ENCODE measurements at regions not wholly inside any gene's neighbourhood (a gene's known extent, or its start where the extent isn't known, plus 50 kb on each side); places are given as distances from the start of the nearest gene placed in this dataset.
A peak's percentile ranks its signal among the peaks of the same experiment; 100 is the strongest.

GRCh38 chr21:38156200-38156599 lies 100.6 kb upstream of the KCNJ15 start:
- DNase-seq (ENCODE audit: low spot score): no peak

- peak; percentile 73 for DNase-seq (ENCODE audit: low spot score)
These were observed 97.4 kb upstream of the KCNJ15 start for GRCh38 chr21:38159355-38159754.

- DNase-seq (ENCODE audit: low spot score): no peak
These were observed 91.2 kb upstream of the KCNJ15 start for GRCh38 chr21:38165466-38166172.

- no peak for DNase-seq (ENCODE audit: low spot score)
These were observed 90.6 kb upstream of the KCNJ15 start for GRCh38 chr21:38166173-38166535.

GRCh38 chr21:38167345-38167744 lies 89.4 kb upstream of the KCNJ15 start:
- DNase-seq (ENCODE audit: low spot score): no peak

- peak; percentile 9 for DNase-seq (ENCODE audit: low spot score)
These were observed 86.5 kb upstream of the KCNJ15 start for GRCh38 chr21:38170283-38170682.

- no peak for DNase-seq (ENCODE audit: low spot score)
These were observed 85.8 kb upstream of the KCNJ15 start for GRCh38 chr21:38170704-38171682.

GRCh38 chr21:38171723-38172344 lies 85.0 kb upstream of the KCNJ15 start:
- DNase-seq (ENCODE audit: low spot score): no peak

- DNase-seq (ENCODE audit: low spot score): no peak
These were observed 83.3 kb upstream of the KCNJ15 start for GRCh38 chr21:38173276-38174035.

GRCh38 chr21:38175306-38175705 lies 81.5 kb upstream of the KCNJ15 start:
- DNase-seq (ENCODE audit: low spot score): no peak

GRCh38 chr21:38177919-38178652 lies 78.7 kb upstream of the KCNJ15 start:
- no peak for DNase-seq (ENCODE audit: low spot score)

- no peak for DNase-seq (ENCODE audit: low spot score)
These were observed 77.9 kb upstream of the KCNJ15 start for GRCh38 chr21:38178653-38179470.

GRCh38 chr21:38179511-38179910 lies 77.3 kb upstream of the KCNJ15 start:
- no peak for DNase-seq (ENCODE audit: low spot score)

GRCh38 chr21:38181096-38181495 lies 75.7 kb upstream of the KCNJ15 start:
- DNase-seq (ENCODE audit: low spot score): no peak

- DNase-seq (ENCODE audit: low spot score): no peak
These were observed 74.3 kb upstream of the KCNJ15 start for GRCh38 chr21:38182370-38182985.

GRCh38 chr21:38183961-38184360 lies 72.8 kb upstream of the KCNJ15 start:
- no peak for DNase-seq (ENCODE audit: low spot score)

- DNase-seq (ENCODE audit: low spot score): no peak
These were observed 70.0 kb upstream of the KCNJ15 start for GRCh38 chr21:38186661-38187270.

GRCh38 chr21:38188037-38188436 lies 68.8 kb upstream of the KCNJ15 start:
- DNase-seq (ENCODE audit: low spot score): no peak

GRCh38 chr21:38196036-38196435 lies 60.8 kb upstream of the KCNJ15 start:
- DNase-seq (ENCODE audit: low spot score): no peak

- no peak for DNase-seq (ENCODE audit: low spot score)
These were observed 54.0 kb upstream of the KCNJ15 start for GRCh38 chr21:38202811-38203210.
